K562 (cell line): ENCODE measurements at regions not wholly inside any gene's neighbourhood (a gene's known extent, or its start where the extent isn't known, plus 50 kb on each side); places are given as distances from the start of the nearest gene placed in this dataset.

Source experiments
- ATAC-seq: fragments of 200-7000 bp; cut with Tn5 transposase; 3 replicates; pipeline ENCODE4 v1.9.1; 2020; ENCODE audit warnings: moderate library complexity
- BruUV-seq: library from RNA; stranded (reverse); fragments of 400-500 nt; replicated peaks from 2 replicates; lab custom pipeline; 2021; lab: Mats Ljungman, UMichigan
- CTCF ChIA-PET: fragments of 300-600 bp; formaldehyde crosslinking; extraction: SDS; loops from one replicate; lab custom pipeline; 2021; ENCODE audit warnings: low intra/inter-chr PET ratio; lab: Yijun Ruan, JAX
- POLR2A ChIA-PET: fragments of 300-600, 350-650 bp; sonication (Branson Sonifier 250); formaldehyde crosslinking; extraction: SDS; loops from one replicate; lab custom pipeline; 2021; ENCODE audit warnings: antibody characterized with exemption, inconsistent platforms; lab: Yijun Ruan, JAX
- DNase-seq, 4 experiments: peaks; one replicate each; pipeline versions ENCODE4 v3.0.0 to v3.0.0-alpha.2; 2011 to 2018; ENCODE audit warnings: low spot score in 3 of 4, mixed read lengths in 3 of 4; ENCODE audit errors: extremely low read depth in 1 of 4
- FAIRE-seq: peaks from 2 replicates; lab custom pipeline; 2011; peaks lifted over from hg19 to GRCh38; lab: Jason Lieb, UNC
- H2AFZ ChIP-seq: 2 replicates; pipeline ENCODE4 v1.6.0; 2011; ENCODE audit warnings: low read depth, low read length, control low read depth, inconsistent platforms
- H3K27ac ChIP-seq: fragments of 200-600 bp; 3 replicates; pipeline ENCODE4 v1.8.0; 2011; ENCODE audit warnings: low read depth, mild to moderate bottlenecking, control low read depth, inconsistent platforms, low read length, moderate library complexity, mixed read lengths; ENCODE audit errors: extremely low read depth
- H3K27me3 ChIP-seq, 2 experiments: fragments of 300-600 bp in 1 of 2; 2 replicates in 1 of 2; 3 replicates in 1 of 2; pipeline versions ENCODE4 v1.6.0 to v1.8.0; 2011; ENCODE audit warnings: inconsistent platforms in 2 of 2, low read length in 2 of 2, mild to moderate bottlenecking in 1 of 2, mixed read lengths in 1 of 2, moderate library complexity in 1 of 2; ENCODE audit not compliant: control insufficient read depth in 2 of 2, insufficient read depth in 2 of 2
- H3K36me3 ChIP-seq: fragments of 300-600 bp; 3 replicates; pipeline ENCODE4 v1.8.0; 2011; ENCODE audit warnings: mild to moderate bottlenecking, low read length, inconsistent platforms; ENCODE audit not compliant: control insufficient read depth, insufficient read depth
- H3K4me1 ChIP-seq, 2 experiments: fragments of 200-600 bp in 1 of 2; replicated peaks in 1 of 2; 2 replicates in 1 of 2; 3 replicates in 1 of 2; pipeline versions ENCODE4 v1.5.1 to v1.8.0; 2011; ENCODE audit warnings: inconsistent platforms in 2 of 2, low read length in 2 of 2, mild to moderate bottlenecking in 1 of 2, mixed read lengths in 1 of 2, moderate library complexity in 1 of 2; ENCODE audit not compliant: control insufficient read depth in 2 of 2, insufficient read depth in 2 of 2
- H3K4me2 ChIP-seq: 2 replicates; pipeline ENCODE4 v1.6.1; 2011; ENCODE audit warnings: low read length, control low read depth, inconsistent platforms, mixed read lengths; ENCODE audit not compliant: insufficient read depth
- H3K4me3 ChIP-seq: fragments of 200-600 bp; sonication (generic), shearing (Covaris generic); 2 replicates; pipeline ENCODE4 v1.5.1; 2016; ENCODE audit warnings: control low read depth, inconsistent platforms
- H3K79me2 ChIP-seq: fragments of 200-600 bp; 3 replicates; pipeline ENCODE4 v1.8.0; 2011; ENCODE audit warnings: low read length, inconsistent platforms; ENCODE audit not compliant: control insufficient read depth, insufficient read depth
- H3K9ac ChIP-seq, 2 experiments: 2 replicates each; pipeline versions ENCODE4 v1.6.0 to v1.6.1; 2011; ENCODE audit warnings: low read depth in 2 of 2, low read length in 2 of 2, control low read depth in 1 of 2, inconsistent platforms in 1 of 2, mild to moderate bottlenecking in 1 of 2, mixed read lengths in 1 of 2; ENCODE audit not compliant: insufficient read depth in 1 of 2
- H3K9me1 ChIP-seq: one replicate; pipeline ENCODE4 v1.6.0; 2011; ENCODE audit warnings: inconsistent platforms, mild to moderate bottlenecking, low read length, moderate library complexity; ENCODE audit not compliant: control insufficient read depth, insufficient read depth
- H3K9me3 ChIP-seq: replicated peaks from 2 replicates; pipeline ENCODE4 v1.5.1; 2011; ENCODE audit warnings: low read depth, low read length, inconsistent platforms; ENCODE audit not compliant: control insufficient read depth, insufficient read depth
- H4K20me1 ChIP-seq: replicated peaks from 2 replicates; pipeline ENCODE4 v1.6.1; 2011; ENCODE audit warnings: low read length, inconsistent platforms, mixed read lengths; ENCODE audit not compliant: control insufficient read depth, insufficient read depth
- CTBP1 ChIP-seq: fragments of 450-650 bp; IDR thresholded peaks from 2 replicates; pipeline ENCODE4 v1.6.1; 2016; ENCODE audit warnings: borderline replicate concordance
- MBD1 ChIP-seq: fragments of 250-450 bp; sonication (Bioruptor Pico); IDR thresholded peaks from 2 replicates; pipeline ENCODE4 v1.8.0; 2022; ENCODE audit warnings: inconsistent platforms
- NFRKB ChIP-seq: fragments of 450-650 bp; IDR thresholded peaks from 2 replicates; pipeline ENCODE4 v1.6.1; 2016; ENCODE audit warnings: low read depth
- NR1H2 ChIP-seq: sonication (generic); formaldehyde crosslinking; IDR thresholded peaks from 2 replicates; pipeline ENCODE4 v1.4.0; 2020; ENCODE audit warnings: mild to moderate bottlenecking, missing genetic modification reagents
- SETDB1 ChIP-seq: IDR thresholded peaks from one replicate; pipeline ENCODE4 v1.6.1; 2012; ENCODE audit warnings: low read length, control low read depth, inconsistent platforms
- SMARCA5 ChIP-seq: fragments of 450-650 bp; IDR thresholded peaks from 2 replicates; pipeline ENCODE4 v1.6.1; 2016
- ZBTB1 ChIP-seq: sonication (generic); formaldehyde crosslinking; IDR thresholded peaks from 2 replicates; pipeline ENCODE4 v1.8.1; 2023; ENCODE audit warnings: missing genetic modification reagents, low read depth, mild to moderate bottlenecking, borderline replicate concordance
- ZBTB8A ChIP-seq: fragments of 450-650 bp; IDR thresholded peaks from 2 replicates; pipeline ENCODE4 v1.6.1; 2018; ENCODE audit warnings: mild to moderate bottlenecking, moderate library complexity; ENCODE audit not compliant: partially characterized antibody
- ZNF133 ChIP-seq: fragments of 250-450 bp; sonication (Bioruptor Pico); IDR thresholded peaks from 2 replicates; pipeline ENCODE4 v1.4.0; 2020; ENCODE audit warnings: mild to moderate bottlenecking
- ZNF699 ChIP-seq: fragments of 250-450 bp; sonication (Bioruptor Pico); IDR thresholded peaks from 2 replicates; pipeline ENCODE4 v1.8.0; 2021; ENCODE audit warnings: mild to moderate bottlenecking, moderate library complexity; ENCODE audit not compliant: insufficient replicate concordance
- in situ Hi-C: fragments of 300-500 bp; cut with MboI; formaldehyde crosslinking; loops from 4 replicates; pipeline ENCODE4 v1.15.0; 2018; ENCODE audit warnings: inconsistent platforms, mixed read lengths
- intact Hi-C: fragments of 100-400 bp; cut with micrococcal nuclease; formaldehyde crosslinking; loops from 2 replicates; pipeline ENCODE4 v1.14.2; 2022
- TF ChIP-seq, protein P1 (sequence below): sonication (generic); formaldehyde crosslinking; IDR thresholded peaks from 2 replicates; pipeline ENCODE4 v1.8.0; 2022; ENCODE audit warnings: mild to moderate bottlenecking, missing genetic modification reagents
- TF ChIP-seq, protein P2 (sequence below): sonication (generic); formaldehyde crosslinking; IDR thresholded peaks from 2 replicates; pipeline ENCODE4 v1.8.1; 2023; ENCODE audit warnings: mild to moderate bottlenecking, missing genetic modification reagents
- TF ChIP-seq, protein P3 (sequence below): fragments of 250-450 bp; sonication (Bioruptor Pico); IDR thresholded peaks from 2 replicates; pipeline ENCODE4 v1.4.0; 2020; ENCODE audit warnings: borderline replicate concordance
- TF ChIP-seq, protein P4 (sequence below): fragments of 450-650 bp; IDR thresholded peaks from 2 replicates; pipeline ENCODE4 v1.7.0; 2016; ENCODE audit warnings: borderline replicate concordance

DNA sequence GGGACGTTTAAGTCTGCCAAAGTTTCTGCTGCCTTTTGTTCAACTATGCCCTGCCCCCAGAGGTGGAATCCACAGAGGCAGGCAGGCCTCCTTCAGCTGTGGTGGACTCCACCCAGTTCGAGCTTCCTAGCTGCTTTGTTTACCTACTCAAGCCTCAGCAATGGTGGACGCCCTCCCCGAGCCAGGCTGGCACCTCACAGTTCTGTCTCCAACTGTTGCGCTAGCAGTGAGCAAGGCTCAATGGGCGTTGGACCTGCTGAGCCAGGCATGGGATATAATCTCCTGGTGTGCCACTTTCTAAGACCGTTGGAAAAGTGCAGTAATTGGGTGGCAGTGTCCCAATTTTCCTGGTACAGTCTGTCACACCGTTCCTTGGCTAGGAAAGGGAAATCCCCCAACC, 444.7 kb downstream of the FLRT2 start (continued):
- no peak for TF ChIP-seq ZBTB1 (CRISPR knock-in tag)
- TF ChIP-seq, protein P1, sequence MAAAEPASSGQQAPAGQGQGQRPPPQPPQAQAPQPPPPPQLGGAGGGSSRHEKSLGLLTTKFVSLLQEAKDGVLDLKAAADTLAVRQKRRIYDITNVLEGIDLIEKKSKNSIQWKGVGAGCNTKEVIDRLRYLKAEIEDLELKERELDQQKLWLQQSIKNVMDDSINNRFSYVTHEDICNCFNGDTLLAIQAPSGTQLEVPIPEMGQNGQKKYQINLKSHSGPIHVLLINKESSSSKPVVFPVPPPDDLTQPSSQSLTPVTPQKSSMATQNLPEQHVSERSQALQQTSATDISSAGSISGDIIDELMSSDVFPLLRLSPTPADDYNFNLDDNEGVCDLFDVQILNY (CRISPR knock-in tag): no peak
- no peak for TF ChIP-seq SMARCA5
- no peak for TF ChIP-seq ZBTB8A
- TF ChIP-seq MBD1 (CRISPR knock-in tag): no peak

- BruUV-seq: no TSS peak
- TF ChIP-seq NR1H2 (CRISPR knock-in tag) (no peak), ZNF133 (CRISPR knock-in tag) (no peak), NFRKB (no peak), SETDB1 (no peak), CTBP1 (no peak), ZNF699 (CRISPR knock-in tag) (no peak)
- TF ChIP-seq, protein P2, sequence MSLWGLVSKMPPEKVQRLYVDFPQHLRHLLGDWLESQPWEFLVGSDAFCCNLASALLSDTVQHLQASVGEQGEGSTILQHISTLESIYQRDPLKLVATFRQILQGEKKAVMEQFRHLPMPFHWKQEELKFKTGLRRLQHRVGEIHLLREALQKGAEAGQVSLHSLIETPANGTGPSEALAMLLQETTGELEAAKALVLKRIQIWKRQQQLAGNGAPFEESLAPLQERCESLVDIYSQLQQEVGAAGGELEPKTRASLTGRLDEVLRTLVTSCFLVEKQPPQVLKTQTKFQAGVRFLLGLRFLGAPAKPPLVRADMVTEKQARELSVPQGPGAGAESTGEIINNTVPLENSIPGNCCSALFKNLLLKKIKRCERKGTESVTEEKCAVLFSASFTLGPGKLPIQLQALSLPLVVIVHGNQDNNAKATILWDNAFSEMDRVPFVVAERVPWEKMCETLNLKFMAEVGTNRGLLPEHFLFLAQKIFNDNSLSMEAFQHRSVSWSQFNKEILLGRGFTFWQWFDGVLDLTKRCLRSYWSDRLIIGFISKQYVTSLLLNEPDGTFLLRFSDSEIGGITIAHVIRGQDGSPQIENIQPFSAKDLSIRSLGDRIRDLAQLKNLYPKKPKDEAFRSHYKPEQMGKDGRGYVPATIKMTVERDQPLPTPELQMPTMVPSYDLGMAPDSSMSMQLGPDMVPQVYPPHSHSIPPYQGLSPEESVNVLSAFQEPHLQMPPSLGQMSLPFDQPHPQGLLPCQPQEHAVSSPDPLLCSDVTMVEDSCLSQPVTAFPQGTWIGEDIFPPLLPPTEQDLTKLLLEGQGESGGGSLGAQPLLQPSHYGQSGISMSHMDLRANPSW (CRISPR knock-in tag): no peak
- TF ChIP-seq, protein P3, sequence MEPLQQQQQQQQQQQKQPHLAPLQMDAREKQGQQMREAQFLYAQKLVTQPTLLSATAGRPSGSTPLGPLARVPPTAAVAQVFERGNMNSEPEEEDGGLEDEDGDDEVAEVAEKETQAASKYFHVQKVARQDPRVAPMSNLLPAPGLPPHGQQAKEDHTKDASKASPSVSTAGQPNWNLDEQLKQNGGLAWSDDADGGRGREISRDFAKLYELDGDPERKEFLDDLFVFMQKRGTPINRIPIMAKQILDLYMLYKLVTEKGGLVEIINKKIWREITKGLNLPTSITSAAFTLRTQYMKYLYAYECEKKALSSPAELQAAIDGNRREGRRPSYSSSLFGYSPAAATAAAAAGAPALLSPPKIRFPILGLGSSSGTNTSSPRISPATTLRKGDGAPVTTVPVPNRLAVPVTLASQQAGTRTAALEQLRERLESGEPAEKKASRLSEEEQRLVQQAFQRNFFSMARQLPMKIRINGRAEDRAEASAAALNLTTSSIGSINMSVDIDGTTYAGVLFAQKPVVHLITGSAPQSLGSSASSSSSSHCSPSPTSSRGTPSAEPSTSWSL (CRISPR knock-in tag): no peak
- TF ChIP-seq, protein P4, sequence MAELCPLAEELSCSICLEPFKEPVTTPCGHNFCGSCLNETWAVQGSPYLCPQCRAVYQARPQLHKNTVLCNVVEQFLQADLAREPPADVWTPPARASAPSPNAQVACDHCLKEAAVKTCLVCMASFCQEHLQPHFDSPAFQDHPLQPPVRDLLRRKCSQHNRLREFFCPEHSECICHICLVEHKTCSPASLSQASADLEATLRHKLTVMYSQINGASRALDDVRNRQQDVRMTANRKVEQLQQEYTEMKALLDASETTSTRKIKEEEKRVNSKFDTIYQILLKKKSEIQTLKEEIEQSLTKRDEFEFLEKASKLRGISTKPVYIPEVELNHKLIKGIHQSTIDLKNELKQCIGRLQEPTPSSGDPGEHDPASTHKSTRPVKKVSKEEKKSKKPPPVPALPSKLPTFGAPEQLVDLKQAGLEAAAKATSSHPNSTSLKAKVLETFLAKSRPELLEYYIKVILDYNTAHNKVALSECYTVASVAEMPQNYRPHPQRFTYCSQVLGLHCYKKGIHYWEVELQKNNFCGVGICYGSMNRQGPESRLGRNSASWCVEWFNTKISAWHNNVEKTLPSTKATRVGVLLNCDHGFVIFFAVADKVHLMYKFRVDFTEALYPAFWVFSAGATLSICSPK: no peak
Observed at GRCh38 chr14:85963486-85963885, 433.5 kb downstream of the FLRT2 start.

More at GRCh38 chr14:85963486-85963885, 433.5 kb downstream of the FLRT2 start:
- in situ Hi-C loops (no loop called here), intact Hi-C loops (no loop called here)
- ATAC-seq: no peak
- ChIA-PET POLR2A (no interaction called here), CTCF (no interaction called here)
- no peaks in the 10 kb centered on the region for H3K4me1 ChIP-seq
- H3K36me3 ChIP-seq: no peaks in the 10 kb centered on the region
- H3K9me3 ChIP-seq: no peaks in the 10 kb centered on the region
- no peak for FAIRE-seq
- no peak overlapping the region for H3K27ac ChIP-seq
- no peak overlapping the region for H2AFZ ChIP-seq
- no peaks in the 10 kb centered on the region for H3K79me2 ChIP-seq
- H3K27me3 ChIP-seq: no peaks in the 10 kb centered on the region
- H3K9me1 ChIP-seq: no peaks in the 10 kb centered on the region
- H3K4me2 ChIP-seq: no peak overlapping the region
- no peak overlapping the region for H3K9ac ChIP-seq
- H3K4me3 ChIP-seq: no peak overlapping the region
- DNase-seq: no peak
- no peaks in the 10 kb centered on the region for H4K20me1 ChIP-seq
